Muscle layer of duodenum (tissue), 2 donors: ENCODE measurements at regions not wholly inside any gene's neighbourhood (a gene's known extent, or its start where the extent isn't known, plus 50 kb on each side); places are given as distances from the start of the nearest gene placed in this dataset.
A peak's percentile ranks its signal among the peaks of the same experiment; 100 is the strongest.

Experiments
- H3K27ac ChIP-seq: one replicate; pipeline ENCODE4 v1.7.0; 2013; ENCODE audit warnings: mild to moderate bottlenecking, low read length
- H3K27me3 ChIP-seq: one replicate; pipeline ENCODE4 v1.7.0; 2013; ENCODE audit warnings: low read depth, mild to moderate bottlenecking, control low read depth, low read length
- H3K36me3 ChIP-seq, 2 donors: one replicate each; pipeline ENCODE4 v1.7.0; 2013; ENCODE audit warnings: low read length in 2 of 2, control low read depth in 1 of 2, mild to moderate bottlenecking in 1 of 2; ENCODE audit not compliant: insufficient read depth in 2 of 2, control insufficient read depth in 1 of 2
- H3K4me1 ChIP-seq, 2 donors: one replicate each; pipeline ENCODE4 v1.7.0; 2013; ENCODE audit warnings: low read length in 2 of 2, mild to moderate bottlenecking in 2 of 2, control low read depth in 1 of 2, moderate library complexity in 1 of 2; ENCODE audit not compliant: insufficient read depth in 2 of 2, control insufficient read depth in 1 of 2
- H3K4me3 ChIP-seq, 2 donors: one replicate each; pipeline ENCODE4 v1.7.0; 2013; ENCODE audit warnings: low read length in 2 of 2, low read depth in 1 of 2, mild to moderate bottlenecking in 1 of 2
- H3K9me3 ChIP-seq, 2 donors: one replicate each; pipeline ENCODE4 v1.7.0; 2013; ENCODE audit warnings: low read length in 2 of 2, control low read depth in 1 of 2, mild to moderate bottlenecking in 1 of 2; ENCODE audit not compliant: control insufficient read depth in 1 of 2
- donor health status: healthy.

DNA sequence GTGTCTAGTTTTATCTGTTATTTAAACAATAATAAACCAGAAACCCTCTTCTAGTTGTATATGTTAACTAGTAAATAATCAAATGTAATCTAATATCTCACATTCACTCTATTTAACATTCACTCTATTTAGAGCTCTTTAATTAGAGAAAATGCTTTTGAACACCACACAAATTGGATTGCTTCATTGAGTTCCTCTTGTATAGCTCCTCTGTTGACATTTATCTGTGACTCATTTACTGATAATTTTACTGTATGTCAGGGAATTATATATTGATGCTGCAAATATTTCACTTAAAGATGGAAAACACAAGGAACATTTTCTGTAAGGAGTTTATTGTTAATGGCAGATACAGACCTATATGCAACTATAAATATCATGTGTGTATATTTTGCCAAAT is 594.6 kb downstream of the COL12A1 start:
- no peaks in the 10 kb centered on the region for H3K4me1 ChIP-seq
- no peaks in the 10 kb centered on the region for H3K9me3 ChIP-seq
- H3K27me3 ChIP-seq = no peaks in the 10 kb centered on the region
- no peak overlapping the region for H3K27ac ChIP-seq
- no peak overlapping the region for H3K4me3 ChIP-seq
- no peaks in the 10 kb centered on the region for H3K36me3 ChIP-seq

- Histone ChIP-seq H3K4me3 (no peak overlapping the region), H3K4me1 (no peaks in the 10 kb centered on the region), H3K27me3 (no peaks in the 10 kb centered on the region), H3K36me3 (no peaks in the 10 kb centered on the region), H3K9me3 (no peaks in the 10 kb centered on the region), H3K27ac (no peak overlapping the region)
Observed at GRCh38 chr6:74610352-74610751, 595.5 kb downstream of the COL12A1 start.

GRCh38 chr6:74609871-74610270 is 596.0 kb downstream of the COL12A1 start:
- no peaks in the 10 kb centered on the region for H3K9me3 ChIP-seq
- H3K4me1 ChIP-seq = no peaks in the 10 kb centered on the region
- no peaks in the 10 kb centered on the region for H3K36me3 ChIP-seq
- H3K27ac ChIP-seq = no peak overlapping the region
- H3K4me3 ChIP-seq = no peak overlapping the region
- no peaks in the 10 kb centered on the region for H3K27me3 ChIP-seq

- H3K4me1 ChIP-seq = no peaks in the 10 kb centered on the region
- no peaks in the 10 kb centered on the region for H3K27me3 ChIP-seq
- H3K9me3 ChIP-seq = no peaks in the 10 kb centered on the region
- no peak overlapping the region for H3K27ac ChIP-seq
- H3K36me3 ChIP-seq = no peaks in the 10 kb centered on the region
- no peak overlapping the region for H3K4me3 ChIP-seq
Observed at GRCh38 chr6:74607934-74608333, 597.9 kb downstream of the COL12A1 start.

- H3K4me1 ChIP-seq = no peaks in the 10 kb centered on the region
- H3K27me3 ChIP-seq = no peaks in the 10 kb centered on the region
- H3K9me3 ChIP-seq = no peaks in the 10 kb centered on the region
- no peak overlapping the region for H3K4me3 ChIP-seq
- H3K36me3 ChIP-seq = no peaks in the 10 kb centered on the region
- H3K27ac ChIP-seq = peak overlapping the region; percentile 65
Observed at GRCh38 chr6:74607468-74607867, 598.4 kb downstream of the COL12A1 start.

GRCh38 chr6:74606582-74607071 is 599.2 kb downstream of the COL12A1 start:
- Histone ChIP-seq H3K27me3 (no peaks in the 10 kb centered on the region), H3K27ac (peak overlapping the region; percentile 65), H3K9me3 (no peaks in the 10 kb centered on the region), H3K36me3 (no peaks in the 10 kb centered on the region), H3K4me1 (no peaks in the 10 kb centered on the region), H3K4me3 (no peak overlapping the region)

- no peaks in the 10 kb centered on the region for H3K27me3 ChIP-seq
- no peaks in the 10 kb centered on the region for H3K9me3 ChIP-seq
- H3K27ac ChIP-seq = peak overlapping the region; percentile 65
- no peak overlapping the region for H3K4me3 ChIP-seq
- H3K4me1 ChIP-seq = no peaks in the 10 kb centered on the region
- H3K36me3 ChIP-seq = no peaks in the 10 kb centered on the region
Observed at GRCh38 chr6:74605922-74606581, 599.8 kb downstream of the COL12A1 start.

GRCh38 chr6:74604279-74604678 is 601.6 kb downstream of the COL12A1 start:
- no peaks in the 10 kb centered on the region for H3K27me3 ChIP-seq
- no peaks in the 10 kb centered on the region for H3K36me3 ChIP-seq
- no peak overlapping the region for H3K4me3 ChIP-seq
- H3K9me3 ChIP-seq = no peaks in the 10 kb centered on the region
- H3K4me1 ChIP-seq = no peaks in the 10 kb centered on the region
- no peak overlapping the region for H3K27ac ChIP-seq

DNA sequence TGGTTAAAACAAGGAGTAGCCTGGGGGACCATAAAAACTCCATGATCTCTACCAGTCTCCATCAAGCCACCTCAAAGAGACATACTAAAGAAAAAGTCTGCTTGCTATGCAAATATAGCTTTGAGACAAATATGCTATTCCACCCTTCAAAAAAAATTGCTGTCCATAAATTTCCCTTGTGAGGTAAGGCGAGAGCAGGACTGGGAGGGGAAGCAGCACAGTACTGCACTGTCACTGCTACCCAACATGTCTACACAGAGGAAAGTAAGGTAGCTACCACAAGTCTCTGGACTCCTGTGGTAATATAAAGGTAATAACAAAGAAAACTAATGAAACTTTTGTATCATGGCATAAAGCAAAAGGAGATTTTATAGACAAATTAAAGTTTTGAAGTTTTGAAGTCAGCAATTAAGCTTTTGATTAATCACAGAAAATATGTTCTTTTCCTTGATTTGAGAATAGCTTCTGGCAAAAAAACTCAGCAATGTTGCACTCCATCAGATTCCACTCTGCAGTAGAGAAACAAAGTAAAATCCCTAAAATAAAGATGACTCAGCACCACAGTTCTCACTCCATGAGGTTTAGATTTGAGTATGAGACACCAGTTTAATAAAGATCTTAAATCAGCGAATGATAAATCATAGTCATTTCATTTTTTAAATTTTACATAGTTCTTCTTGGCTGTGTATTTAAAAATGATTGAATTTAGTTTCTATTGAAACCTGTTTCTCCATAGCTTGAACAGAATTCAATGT is 602.4 kb downstream of the COL12A1 start:
- Histone ChIP-seq H3K9me3 (no peaks in the 10 kb centered on the region), H3K27me3 (no peaks in the 10 kb centered on the region), H3K4me1 (no peaks in the 10 kb centered on the region), H3K36me3 (no peaks in the 10 kb centered on the region), H3K4me3 (no peak overlapping the region), H3K27ac (no peak overlapping the region)

- Histone ChIP-seq H3K4me1 (no peaks in the 10 kb centered on the region), H3K27ac (no peak overlapping the region)
Observed at GRCh38 chr6:74602206-74602605, 603.6 kb downstream of the COL12A1 start.

GRCh38 chr6:74598462-74599393 is 607.1 kb downstream of the COL12A1 start:
- Histone ChIP-seq H3K27ac (no peak overlapping the region), H3K4me1 (no peaks in the 10 kb centered on the region), H3K4me3 (no peak overlapping the region), H3K27me3 (no peaks in the 10 kb centered on the region), H3K9me3 (no peaks in the 10 kb centered on the region), H3K36me3 (no peaks in the 10 kb centered on the region)

More at GRCh38 chr6:74602206-74602605, 603.6 kb downstream of the COL12A1 start:
- Histone ChIP-seq H3K4me3 (no peak overlapping the region), H3K36me3 (no peaks in the 10 kb centered on the region), H3K27me3 (no peaks in the 10 kb centered on the region), H3K9me3 (no peaks in the 10 kb centered on the region)
